HG03097 (cell line): ENCODE measurements at regions not wholly inside any gene's neighbourhood (a gene's known extent, or its start where the extent isn't known, plus 50 kb on each side); places are given as distances from the start of the nearest gene placed in this dataset.
"Not testable (repeated sequence)": the region's sequence is repeated elsewhere in the genome, so short reads cannot be mapped to it uniquely, and the experiment has no call there.

Experiments
- ATAC-seq: cut with Tn5 transposase; IDR thresholded peaks from one replicate; pipeline ENCODE4 v1.9.1; 2021; ENCODE audit not compliant: unreplicated experiment, low FRiP score

DNA sequence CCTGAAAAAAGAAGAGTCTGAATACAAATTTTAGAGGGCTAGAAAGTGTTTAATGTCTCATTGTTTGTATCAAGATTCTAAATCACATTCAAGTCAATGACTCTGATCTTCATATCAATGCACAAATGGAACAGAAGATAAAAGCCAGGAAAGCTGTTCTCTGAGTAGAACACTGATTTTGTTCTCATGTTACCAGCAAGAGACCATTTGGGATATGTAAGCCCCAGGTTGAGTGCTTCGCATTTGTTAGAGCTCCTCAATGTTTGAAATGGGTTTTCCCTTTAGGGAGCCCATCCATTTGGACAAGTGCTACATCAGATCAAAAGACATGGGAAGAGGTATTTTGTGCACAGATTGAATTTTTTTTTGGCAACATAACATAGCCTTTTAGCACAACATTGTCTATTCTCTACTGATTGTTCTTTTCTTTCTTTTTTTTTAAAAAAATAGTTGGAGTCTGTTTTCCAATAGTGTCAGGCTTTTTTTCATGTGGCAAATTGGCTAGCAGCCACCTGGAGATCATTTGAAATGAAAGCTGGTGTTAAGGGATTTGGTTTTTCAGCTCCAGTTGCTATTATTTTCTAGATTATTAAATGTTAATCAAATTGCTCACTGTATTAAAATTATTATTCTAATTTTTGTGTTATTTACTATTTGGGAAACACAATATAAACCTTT is 74.5 kb upstream of the ZPLD1 start:
- ATAC-seq, result no peak

DNA sequence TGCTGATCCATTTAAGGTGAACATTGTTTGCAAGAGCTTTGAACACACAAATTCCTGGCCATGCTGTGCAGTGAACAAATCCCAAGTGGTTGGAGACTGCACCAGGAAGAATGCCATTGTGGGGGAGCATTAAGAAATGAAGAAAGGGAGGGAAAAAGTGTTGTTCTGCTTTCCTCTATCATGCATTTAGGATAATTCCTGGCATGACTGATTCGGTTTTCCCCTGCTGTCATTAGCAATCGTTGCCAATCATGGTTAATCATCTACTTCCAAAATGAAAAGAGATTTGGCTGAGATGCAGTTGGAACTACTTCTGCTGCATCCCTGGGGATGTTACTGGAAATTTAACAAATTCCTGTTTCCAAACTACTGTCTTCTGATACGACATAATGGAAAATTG is 73.7 kb upstream of the ZPLD1 start:
- ATAC-seq, result no peak

- ATAC-seq, result not testable (repeated sequence)
Measured at GRCh38 chr3:102366116-102366515, 68.7 kb upstream of the ZPLD1 start.

DNA sequence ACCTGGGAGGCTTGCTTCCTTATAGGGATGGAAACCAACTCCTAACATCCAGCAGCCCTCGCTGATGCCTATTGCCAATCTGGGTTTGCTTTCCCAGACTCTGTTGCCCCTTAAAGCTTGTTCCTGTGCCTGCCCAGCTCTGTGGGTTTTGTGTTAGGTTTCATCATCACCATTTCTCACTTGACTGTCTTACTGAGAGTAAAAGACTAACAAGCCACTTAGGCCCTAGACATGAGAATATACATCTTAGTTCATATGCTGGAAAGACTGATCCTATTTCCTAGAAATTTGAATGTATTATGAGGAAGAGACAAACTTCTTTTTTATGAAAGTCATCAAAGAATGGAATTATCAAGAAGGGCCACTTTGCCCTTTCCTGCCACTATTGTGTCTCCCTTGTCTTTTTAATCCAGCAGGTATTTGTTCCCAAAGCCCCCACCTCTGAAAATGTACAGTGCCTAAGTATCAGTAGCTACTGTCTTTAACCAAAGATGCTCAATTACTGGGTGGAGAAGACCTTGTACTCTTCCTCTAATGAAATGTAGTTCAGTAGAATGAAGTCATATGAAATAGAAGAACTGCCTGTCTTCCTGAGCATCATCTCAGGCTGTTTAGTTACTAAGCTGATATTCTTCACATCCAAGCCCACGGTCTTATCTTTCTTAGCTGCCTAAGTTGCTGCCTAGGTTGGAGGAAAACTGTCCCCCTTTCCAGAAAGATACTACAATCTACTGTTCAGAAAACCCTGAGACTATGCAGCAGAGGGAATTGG is 59.8 kb upstream of the ZPLD1 start:
- ATAC-seq, result no peak

DNA sequence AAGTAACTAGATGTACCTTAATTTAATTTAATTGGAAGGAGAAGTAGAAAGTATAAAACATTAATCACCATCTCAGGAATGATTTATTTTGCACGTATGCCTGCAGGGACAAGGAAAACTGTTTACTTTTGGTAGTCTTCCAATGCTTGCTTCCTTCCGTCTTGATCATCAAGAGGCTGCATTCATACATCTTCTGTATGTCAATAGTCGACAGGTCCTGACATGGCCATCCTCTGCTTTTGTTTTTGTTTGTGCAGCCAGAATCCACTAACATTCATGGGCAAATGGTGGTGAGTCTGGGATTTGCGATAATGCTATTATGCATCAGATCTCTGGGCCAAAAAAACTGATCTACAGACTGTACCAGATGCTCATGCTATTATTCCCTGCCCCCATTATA is 56.6 kb upstream of the ZPLD1 start:
- no peak for ATAC-seq

DNA sequence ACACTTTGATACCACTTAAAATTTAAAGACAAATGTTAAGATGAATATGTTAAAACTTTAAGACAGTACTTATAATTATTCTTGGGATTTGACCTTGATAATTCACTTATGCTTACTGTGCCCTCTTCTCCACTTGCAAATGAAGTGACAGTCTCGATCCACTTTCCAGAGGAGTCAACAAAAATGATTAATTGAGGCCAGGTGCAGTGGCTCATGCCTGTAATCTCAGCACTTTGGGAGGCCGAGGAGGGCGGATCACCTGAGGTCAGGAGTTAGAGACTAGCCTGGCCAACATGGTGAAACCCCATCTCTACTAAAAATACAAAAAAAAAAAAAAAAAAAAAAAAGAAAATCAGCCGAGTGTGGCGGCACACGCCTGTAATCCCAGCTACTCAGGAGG is 52.6 kb upstream of the ZPLD1 start:
- ATAC-seq, result not testable (repeated sequence)
